HS-5 (cell line): ENCODE measurements at regions not wholly inside any gene's neighbourhood (a gene's known extent, or its start where the extent isn't known, plus 50 kb on each side); places are given as distances from the start of the nearest gene placed in this dataset.
"Not testable (repeated sequence)": the region's sequence is repeated elsewhere in the genome, so short reads cannot be mapped to it uniquely, and the experiment has no call there.

Experiments
- DNase-seq: peaks from one replicate; pipeline ENCODE4 v3.0.0-alpha.2; 2012; ENCODE audit warnings: low read depth

GRCh38 chr4:36601864-36602495, 320.6 kb downstream of the DTHD1 start:
- no peak for DNase-seq

GRCh38 chr4:36609661-36610060, 328.2 kb downstream of the DTHD1 start:
- DNase-seq, result no peak

DNA sequence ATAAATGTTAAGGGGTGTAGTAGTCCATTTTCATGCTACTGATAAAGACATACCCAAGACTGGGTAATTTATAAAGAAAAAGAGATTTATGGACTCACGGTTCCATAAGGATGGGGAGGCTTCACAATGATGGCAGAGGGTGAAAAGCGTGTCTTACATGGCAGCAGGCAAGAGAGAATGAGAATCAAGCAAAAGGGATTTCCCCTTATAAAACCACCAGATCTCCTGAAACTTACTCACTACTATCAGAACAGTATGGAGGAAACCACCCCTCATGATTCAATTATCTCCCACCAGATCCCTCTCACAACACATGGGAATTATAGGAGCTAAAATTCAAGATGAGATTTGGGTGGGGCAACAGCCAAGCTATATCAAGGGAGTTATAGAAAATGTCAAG, 329.2 kb downstream of the DTHD1 start:
- no peak for DNase-seq

- DNase-seq, result not testable (repeated sequence)
Measured at GRCh38 chr4:36613142-36613541, 331.7 kb downstream of the DTHD1 start.

DNA sequence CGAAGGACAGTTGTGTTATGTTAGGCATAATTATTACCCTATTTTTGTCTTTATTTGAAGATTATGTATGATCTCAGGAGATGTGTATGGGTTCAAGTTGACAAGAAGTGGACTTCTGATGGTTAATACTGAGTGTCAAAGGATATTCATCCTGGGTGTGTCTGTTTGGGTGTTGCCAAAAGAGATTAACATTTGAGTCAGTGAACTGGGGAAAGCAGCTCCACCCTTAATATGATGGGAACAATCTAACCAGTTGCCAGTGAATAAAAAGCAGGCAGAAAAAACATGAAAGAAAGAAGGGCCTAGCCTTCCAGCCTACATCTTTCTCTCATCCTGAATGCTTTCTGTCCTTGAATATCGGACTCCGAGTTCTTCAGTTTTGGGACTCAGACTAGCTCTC, 332.6 kb downstream of the DTHD1 start:
- no peak for DNase-seq

- DNase-seq, result no peak
Measured at GRCh38 chr4:36618102-36618501, 336.7 kb downstream of the DTHD1 start.

- no peak for DNase-seq
Measured at GRCh38 chr4:36624030-36624429, 342.6 kb downstream of the DTHD1 start.

- no peak for DNase-seq
Measured at GRCh38 chr4:36638273-36638811, 356.9 kb downstream of the DTHD1 start.

DNA sequence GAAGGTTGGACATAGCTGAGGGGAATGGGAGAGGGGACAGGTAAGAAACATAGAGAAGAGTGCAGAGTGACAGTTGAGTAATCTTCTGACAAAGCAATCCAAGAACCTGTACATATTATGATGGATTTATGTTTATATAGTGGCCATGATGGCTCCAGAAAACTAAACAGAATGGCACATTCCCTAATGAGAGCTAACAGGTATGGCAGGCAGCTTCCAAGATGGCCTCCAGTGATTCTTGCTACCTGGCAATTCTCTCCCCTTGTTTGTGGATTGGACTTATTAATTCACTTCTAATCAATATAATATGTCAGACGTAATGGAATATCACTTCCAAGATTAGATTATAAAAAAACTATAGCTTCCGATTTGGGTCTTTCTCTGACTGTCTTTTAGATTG, 359.5 kb downstream of the DTHD1 start:
- DNase-seq, result no peak

DNA sequence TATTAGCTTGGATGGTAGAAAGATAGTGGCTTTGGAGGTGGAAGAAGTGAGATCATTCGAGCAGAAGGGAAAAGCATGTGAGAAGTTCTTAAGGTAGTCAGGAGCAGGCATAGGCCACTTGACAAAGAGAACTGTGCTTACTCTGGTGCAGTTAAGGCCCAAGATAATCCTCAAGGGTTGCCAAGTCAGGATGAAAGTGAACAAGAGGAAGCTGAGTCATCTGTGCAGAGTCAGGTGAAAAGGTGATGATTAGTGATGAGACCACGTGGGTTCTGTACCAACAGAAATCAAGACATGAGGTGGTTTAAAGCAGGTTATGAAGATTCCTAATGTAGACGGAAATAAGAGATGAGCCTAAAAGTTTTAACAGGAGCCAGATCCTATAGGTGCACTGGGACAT, 369.8 kb downstream of the DTHD1 start:
- DNase-seq, result no peak

- no peak for DNase-seq
Measured at GRCh38 chr4:36652857-36653256, 371.4 kb downstream of the DTHD1 start.

GRCh38 chr4:36665985-36666527, 384.6 kb downstream of the DTHD1 start:
- no peak for DNase-seq

DNA sequence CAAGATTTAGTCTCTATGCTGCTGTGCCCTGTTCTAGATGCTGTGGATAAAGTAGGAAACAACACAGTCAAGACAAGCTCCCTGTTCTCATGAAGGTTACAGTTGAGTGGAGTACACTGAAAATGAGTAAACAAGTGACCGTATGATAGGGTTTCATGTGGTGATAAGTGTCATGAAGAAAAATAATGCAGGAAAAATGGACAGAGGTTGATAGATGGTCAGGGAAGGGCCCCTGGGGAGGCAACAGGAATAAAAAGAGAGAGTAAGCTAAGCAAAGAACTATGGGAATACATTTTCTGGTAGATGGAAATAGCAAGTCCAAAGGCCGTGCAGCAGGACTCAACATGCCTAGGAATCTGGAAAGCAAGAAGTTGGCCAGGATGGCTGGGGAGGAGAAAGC, 394.0 kb downstream of the DTHD1 start:
- DNase-seq, result no peak

DNA sequence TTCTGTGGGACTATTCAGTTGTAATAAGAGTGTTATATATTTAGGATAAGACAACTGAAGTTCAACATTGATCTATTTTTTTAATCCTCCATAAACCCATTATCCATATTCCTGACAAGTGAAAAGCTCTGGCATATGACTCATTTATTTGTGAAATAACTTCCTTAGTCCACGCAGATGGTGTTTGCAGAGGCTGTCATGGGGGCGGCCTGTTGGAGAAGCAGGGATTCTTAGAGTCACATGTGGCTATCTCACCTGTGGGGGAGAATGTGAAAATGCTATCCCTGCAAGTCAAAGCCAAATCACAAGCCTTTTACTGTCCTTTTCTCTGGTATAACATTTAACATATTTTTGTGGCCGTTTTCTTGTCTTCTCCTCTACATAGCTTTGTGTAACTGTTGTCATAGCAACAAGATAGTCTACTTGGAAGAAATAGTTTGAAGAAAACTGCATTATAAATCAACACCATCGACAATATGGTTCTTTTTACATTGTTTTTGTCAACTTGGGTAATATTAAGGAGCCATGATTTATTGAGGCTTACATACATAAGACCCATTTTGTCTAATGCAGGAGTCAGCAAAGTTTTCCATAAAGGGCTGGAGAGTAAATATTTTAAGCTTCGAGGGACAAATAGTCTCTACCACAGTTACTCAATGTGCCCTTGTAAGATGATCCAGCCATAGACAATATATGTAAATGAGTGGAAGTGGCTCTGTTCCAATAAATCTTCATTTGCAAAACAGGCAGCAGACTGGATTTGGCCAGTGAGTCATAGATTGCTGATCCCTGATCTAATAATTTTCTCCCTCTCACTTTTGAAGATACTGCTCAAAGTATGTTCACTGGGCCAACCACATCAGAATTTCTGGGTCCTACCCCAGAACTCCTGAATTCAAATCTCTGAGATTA, 395.0 kb downstream of the DTHD1 start:
- DNase-seq, result no peak

- no peak for DNase-seq
Measured at GRCh38 chr4:36677112-36677511, 395.7 kb downstream of the DTHD1 start.

DNA sequence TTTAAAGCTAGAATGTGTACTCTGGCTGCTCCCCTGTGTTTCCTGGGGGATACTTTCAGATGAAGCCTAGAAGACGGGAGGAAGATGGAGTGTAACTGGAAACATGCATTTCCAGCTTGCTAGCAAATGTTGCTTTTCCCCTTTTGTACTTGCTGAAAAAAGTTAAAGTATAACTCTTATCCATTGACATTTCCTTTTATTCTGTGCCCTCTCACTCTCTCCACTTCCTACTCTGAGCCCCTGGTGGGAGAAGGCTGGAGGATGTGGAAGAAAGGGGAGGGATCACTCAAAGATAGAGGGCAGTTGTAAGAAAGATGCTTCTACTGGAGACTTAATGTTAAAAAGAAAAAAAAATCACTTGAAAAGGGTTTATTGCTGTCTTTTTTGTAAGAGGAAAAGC, 396.5 kb downstream of the DTHD1 start:
- DNase-seq, result no peak

GRCh38 chr4:36687681-36688080, 406.3 kb downstream of the DTHD1 start:
- no peak for DNase-seq

GRCh38 chr4:36692586-36692985, 411.2 kb downstream of the DTHD1 start:
- no peak for DNase-seq

DNA sequence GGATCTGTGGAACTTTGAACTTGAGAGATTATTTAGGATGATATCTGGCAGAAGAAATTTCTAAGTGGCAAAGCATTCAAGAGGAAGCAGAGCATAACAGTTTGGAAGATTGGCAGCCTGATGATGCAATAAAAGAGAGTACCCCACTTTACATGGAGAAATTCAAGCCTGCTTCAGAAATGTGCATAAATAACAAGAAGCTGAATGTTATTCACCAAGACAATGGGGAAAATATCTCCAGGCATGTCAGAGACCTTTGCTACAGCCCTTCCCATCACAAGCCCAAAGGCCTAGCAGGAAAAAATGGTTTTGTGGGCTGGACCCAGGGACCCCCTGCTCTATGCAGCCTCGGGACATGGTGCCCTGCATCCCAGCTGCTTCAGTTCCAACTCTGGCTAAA, 420.8 kb downstream of the DTHD1 start:
- no peak for DNase-seq

- no peak for DNase-seq
Measured at GRCh38 chr4:36704289-36704688, 422.9 kb downstream of the DTHD1 start.

- DNase-seq, result no peak
Measured at GRCh38 chr4:36709991-36710390, 428.6 kb downstream of the DTHD1 start.

- no peak for DNase-seq
Measured at GRCh38 chr4:36712013-36712412, 430.6 kb downstream of the DTHD1 start.

GRCh38 chr4:36716874-36717273, 435.5 kb downstream of the DTHD1 start:
- peak; percentile 5 for DNase-seq
